Peyer's patch (tissue), 4 donors: ENCODE measurements at regions not wholly inside any gene's neighbourhood (a gene's known extent, or its start where the extent isn't known, plus 50 kb on each side); places are given as distances from the start of the nearest gene placed in this dataset.

Experiments
- POLR2A ChIP-seq, 2 donors: fragments of 450-650 bp; IDR thresholded peaks; one replicate each; pipeline ENCODE4 v1.5.1; 2017; ENCODE audit warnings: antibody characterized with exemption in 2 of 2, mild to moderate bottlenecking in 2 of 2, moderate library complexity in 2 of 2
- TF ChIP-seq, protein P1 (sequence below), 6 experiments: fragments of 450-650 bp in 4 of 6; fragments of 200-600 bp in 2 of 6; sonication (generic) in 1 of 6; IDR thresholded peaks; one replicate each; pipeline ENCODE4 v1.5.1; 2017 to 2019; ENCODE audit warnings: antibody characterized with exemption in 6 of 6, mild to moderate bottlenecking in 3 of 6, moderate library complexity in 1 of 6

DNA sequence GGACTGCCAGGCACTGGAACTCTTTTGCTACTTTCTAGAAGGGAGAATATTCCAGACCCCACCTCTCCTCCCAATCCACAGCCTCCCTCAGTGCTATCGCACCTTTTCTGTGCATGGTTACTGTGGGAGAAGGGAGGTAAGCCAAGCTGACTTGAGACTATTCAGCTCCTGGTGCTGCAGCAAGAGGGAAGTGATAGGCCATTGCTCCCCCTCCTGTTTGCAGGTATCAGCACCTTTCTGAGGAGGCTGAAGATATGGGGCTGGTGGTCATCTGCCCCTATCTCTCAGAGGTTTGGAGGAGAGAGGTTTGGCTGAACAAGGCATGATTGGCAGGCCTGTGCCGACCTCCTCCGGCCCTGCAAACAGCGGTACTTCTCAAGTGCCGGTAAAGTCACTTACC lies 103.3 kb upstream of the GATB start:
- TF ChIP-seq, protein P1, sequence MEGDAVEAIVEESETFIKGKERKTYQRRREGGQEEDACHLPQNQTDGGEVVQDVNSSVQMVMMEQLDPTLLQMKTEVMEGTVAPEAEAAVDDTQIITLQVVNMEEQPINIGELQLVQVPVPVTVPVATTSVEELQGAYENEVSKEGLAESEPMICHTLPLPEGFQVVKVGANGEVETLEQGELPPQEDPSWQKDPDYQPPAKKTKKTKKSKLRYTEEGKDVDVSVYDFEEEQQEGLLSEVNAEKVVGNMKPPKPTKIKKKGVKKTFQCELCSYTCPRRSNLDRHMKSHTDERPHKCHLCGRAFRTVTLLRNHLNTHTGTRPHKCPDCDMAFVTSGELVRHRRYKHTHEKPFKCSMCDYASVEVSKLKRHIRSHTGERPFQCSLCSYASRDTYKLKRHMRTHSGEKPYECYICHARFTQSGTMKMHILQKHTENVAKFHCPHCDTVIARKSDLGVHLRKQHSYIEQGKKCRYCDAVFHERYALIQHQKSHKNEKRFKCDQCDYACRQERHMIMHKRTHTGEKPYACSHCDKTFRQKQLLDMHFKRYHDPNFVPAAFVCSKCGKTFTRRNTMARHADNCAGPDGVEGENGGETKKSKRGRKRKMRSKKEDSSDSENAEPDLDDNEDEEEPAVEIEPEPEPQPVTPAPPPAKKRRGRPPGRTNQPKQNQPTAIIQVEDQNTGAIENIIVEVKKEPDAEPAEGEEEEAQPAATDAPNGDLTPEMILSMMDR (IDR thresholded peaks at IDR 0.05) = no peak
- no peak for TF ChIP-seq POLR2A (IDR thresholded peaks at IDR 0.05)
